Hepatocyte (in vitro differentiated cells): ENCODE measurements at regions not wholly inside any gene's neighbourhood (a gene's known extent, or its start where the extent isn't known, plus 50 kb on each side); places are given as distances from the start of the nearest gene placed in this dataset.

Experiments
- EZH2 ChIP-seq: fragments of 200-600 bp; sonication (generic); IDR thresholded peaks from 2 replicates; pipeline ENCODE4 v1.6.1; 2016; ENCODE audit warnings: antibody characterized with exemption, mild to moderate bottlenecking, borderline replicate concordance
- EZH2phosphoT487 ChIP-seq: fragments of 200-600 bp; sonication (generic); IDR thresholded peaks from one replicate; pipeline ENCODE4 v1.6.1; 2018; ENCODE audit warnings: antibody characterized with exemption, mild to moderate bottlenecking, low read depth, moderate library complexity; ENCODE audit not compliant: unreplicated experiment, severe bottlenecking
- TF ChIP-seq, protein P1 (sequence below): fragments of 200-600 bp; sonication (generic); IDR thresholded peaks from 2 replicates; pipeline ENCODE4 v1.5.1; 2016; ENCODE audit warnings: antibody characterized with exemption, mild to moderate bottlenecking; ENCODE audit not compliant: poor library complexity

DNA sequence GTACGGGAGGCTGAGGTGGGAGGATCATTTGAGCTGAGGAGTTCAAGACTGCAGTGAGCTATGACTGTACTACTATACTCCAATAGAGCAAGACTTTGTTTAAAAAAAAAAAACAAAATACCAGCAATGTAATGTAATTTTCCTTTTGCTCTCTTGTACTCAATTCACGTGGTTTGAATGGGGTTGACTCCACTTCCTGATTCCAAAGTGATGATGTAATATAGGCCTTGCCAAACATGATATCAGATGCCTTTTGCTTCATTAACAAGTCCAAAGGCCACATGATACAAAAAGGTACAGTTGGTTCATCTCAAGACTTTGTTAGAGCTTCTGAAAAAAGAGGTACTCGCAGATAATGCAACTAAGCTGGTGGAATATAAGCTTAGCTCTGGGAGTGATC, 321.8 kb downstream of the ZEB2 start:
- TF ChIP-seq EZH2, result no peak
- TF ChIP-seq, protein P1, sequence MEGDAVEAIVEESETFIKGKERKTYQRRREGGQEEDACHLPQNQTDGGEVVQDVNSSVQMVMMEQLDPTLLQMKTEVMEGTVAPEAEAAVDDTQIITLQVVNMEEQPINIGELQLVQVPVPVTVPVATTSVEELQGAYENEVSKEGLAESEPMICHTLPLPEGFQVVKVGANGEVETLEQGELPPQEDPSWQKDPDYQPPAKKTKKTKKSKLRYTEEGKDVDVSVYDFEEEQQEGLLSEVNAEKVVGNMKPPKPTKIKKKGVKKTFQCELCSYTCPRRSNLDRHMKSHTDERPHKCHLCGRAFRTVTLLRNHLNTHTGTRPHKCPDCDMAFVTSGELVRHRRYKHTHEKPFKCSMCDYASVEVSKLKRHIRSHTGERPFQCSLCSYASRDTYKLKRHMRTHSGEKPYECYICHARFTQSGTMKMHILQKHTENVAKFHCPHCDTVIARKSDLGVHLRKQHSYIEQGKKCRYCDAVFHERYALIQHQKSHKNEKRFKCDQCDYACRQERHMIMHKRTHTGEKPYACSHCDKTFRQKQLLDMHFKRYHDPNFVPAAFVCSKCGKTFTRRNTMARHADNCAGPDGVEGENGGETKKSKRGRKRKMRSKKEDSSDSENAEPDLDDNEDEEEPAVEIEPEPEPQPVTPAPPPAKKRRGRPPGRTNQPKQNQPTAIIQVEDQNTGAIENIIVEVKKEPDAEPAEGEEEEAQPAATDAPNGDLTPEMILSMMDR, result no peak
- TF ChIP-seq EZH2phosphoT487, result no peak
